ENCODE measurements at regions not wholly inside any gene's neighbourhood (a gene's known extent, or its start where the extent isn't known, plus 50 kb on each side); places are given as distances from the start of the nearest gene placed in this dataset.

DNA sequence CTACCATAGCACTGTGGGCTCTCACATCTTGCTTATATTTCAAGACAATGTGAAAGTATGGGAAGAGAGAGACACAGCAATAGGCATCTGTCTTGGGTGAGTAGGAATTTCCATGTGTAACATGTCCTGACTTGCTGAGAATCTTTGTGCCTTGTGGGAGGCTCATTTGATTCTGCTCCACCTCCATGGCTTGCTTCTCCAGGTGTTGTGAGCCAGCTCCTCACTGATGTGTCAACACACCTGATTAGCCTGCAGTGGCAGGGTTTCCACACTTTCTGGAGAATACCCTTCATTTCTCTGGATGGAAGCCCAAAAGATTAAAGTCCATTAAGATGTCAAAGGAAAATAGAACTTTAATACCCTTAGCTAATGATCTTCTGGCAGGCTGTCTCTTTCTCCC is 613.6 kb downstream of the ZNF608 start:
- Histone ChIP-seq H3K36me3 (no peaks in the 10 kb centered on the region), H3K9me3 (no peaks in the 10 kb centered on the region), H3K4me1 (peaks cover 0 to 5% (median 0%) of the 10 kb centered on the region in 3 donors), H3K27me3 (no peaks in the 10 kb centered on the region), H3K4me3 (no peak overlapping the region), H3K27ac (no peak overlapping the region)
- FAIRE-seq (no peak), DNase-seq (peak in 4 of 6 donors; percentile 31 to 42 (median 34)), ATAC-seq (peak; percentile 75 to 94 (median 87))
- TF ChIP-seq, protein P1, sequence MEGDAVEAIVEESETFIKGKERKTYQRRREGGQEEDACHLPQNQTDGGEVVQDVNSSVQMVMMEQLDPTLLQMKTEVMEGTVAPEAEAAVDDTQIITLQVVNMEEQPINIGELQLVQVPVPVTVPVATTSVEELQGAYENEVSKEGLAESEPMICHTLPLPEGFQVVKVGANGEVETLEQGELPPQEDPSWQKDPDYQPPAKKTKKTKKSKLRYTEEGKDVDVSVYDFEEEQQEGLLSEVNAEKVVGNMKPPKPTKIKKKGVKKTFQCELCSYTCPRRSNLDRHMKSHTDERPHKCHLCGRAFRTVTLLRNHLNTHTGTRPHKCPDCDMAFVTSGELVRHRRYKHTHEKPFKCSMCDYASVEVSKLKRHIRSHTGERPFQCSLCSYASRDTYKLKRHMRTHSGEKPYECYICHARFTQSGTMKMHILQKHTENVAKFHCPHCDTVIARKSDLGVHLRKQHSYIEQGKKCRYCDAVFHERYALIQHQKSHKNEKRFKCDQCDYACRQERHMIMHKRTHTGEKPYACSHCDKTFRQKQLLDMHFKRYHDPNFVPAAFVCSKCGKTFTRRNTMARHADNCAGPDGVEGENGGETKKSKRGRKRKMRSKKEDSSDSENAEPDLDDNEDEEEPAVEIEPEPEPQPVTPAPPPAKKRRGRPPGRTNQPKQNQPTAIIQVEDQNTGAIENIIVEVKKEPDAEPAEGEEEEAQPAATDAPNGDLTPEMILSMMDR (IDR thresholded peaks at IDR 0.05) = no peak
- intact Hi-C loops (cut with DNase I) = no loop called here

DNA sequence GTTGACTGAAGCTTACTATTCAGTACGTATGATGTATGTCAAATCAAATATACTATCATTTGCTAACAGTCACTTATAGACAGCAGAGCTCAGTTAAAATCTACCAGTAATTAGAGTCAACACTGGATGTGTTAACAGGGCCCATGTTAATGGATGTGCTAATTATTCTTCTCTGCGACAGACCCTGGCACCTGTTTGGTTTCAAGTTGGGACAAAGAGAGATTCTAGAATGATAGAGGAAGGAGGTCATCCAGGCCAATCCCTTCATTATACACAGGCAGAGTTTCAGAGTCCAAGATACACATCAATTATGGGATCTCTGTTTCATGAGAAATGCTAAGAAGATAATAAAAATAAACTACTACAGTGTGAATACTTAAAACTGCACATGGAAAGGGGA is 615.0 kb downstream of the ZNF608 start:
- H3K9me3 ChIP-seq = no peaks in the 10 kb centered on the region
- H3K36me3 ChIP-seq = no peaks in the 10 kb centered on the region
- WGBS, 2 donors = 85 to 89% methylated on average over 2 of the region's 2 CpGs
- H3K4me3 ChIP-seq = no peak overlapping the region
- intact Hi-C loops (cut with DNase I) = no loop called here
- H3K4me1 ChIP-seq = peaks cover 0 to 5% (median 0%) of the 10 kb centered on the region in 3 donors
- TF ChIP-seq, protein P1 (IDR thresholded peaks at IDR 0.05) = no peak
- FAIRE-seq (no peak), ATAC-seq (no peak), DNase-seq (no peak)
- no peaks in the 10 kb centered on the region for H3K27me3 ChIP-seq
- no peak overlapping the region for H3K27ac ChIP-seq

DNA sequence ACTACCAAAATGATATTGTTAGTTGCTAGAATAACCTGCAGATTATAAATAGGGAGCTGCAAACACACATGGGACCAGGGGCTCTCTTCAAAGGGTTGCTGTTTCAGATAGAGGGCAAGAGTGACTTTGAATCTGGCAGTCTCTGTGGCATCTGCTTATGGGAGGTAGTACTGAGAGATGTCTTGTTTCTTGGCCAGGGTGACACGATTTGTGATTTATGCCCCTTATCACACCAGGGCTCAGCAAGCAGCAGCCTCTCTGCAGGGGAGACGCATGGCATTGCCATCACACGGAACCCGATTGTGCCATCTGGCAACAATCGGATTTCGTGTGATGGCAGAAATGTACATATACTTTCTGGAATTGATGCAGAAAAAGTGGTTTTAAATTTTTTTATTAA is 615.6 kb downstream of the ZNF608 start:
- Histone ChIP-seq H3K36me3 (no peaks in the 10 kb centered on the region), H3K9me3 (no peaks in the 10 kb centered on the region), H3K27ac (no peak overlapping the region), H3K4me3 (no peak overlapping the region), H3K4me1 (peaks cover 0 to 5% (median 0%) of the 10 kb centered on the region in 3 donors), H3K27me3 (no peaks in the 10 kb centered on the region)
- no peak for ATAC-seq
- TF ChIP-seq, protein P1 (IDR thresholded peaks at IDR 0.05) = no peak
- intact Hi-C loops (cut with DNase I) = no loop called here
- DNase-seq = no peak
- 60 to 75% methylated on average over 6 of the region's 6 CpGs for WGBS, 2 donors
- no peak for FAIRE-seq

DNA sequence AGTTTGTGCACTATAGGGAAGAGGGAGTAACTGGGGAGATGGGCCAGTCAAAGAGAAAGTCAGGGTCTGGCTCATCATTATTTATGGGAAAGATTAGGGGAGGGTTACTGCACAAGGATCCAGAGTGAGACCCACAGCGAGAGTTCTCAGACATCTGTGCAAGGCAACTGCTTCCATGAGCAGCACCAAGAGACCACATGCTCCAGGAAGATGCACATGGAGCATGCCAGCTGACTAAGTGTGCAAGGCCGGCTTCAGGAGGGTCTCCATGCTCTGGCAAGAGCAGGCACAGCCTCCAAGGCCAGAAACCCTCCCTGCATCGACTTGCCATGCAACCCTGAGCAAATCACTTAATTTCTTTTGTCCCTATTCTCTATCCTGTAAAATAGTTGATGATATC is 616.9 kb downstream of the CSNK1G3 start:
- Histone ChIP-seq H3K27ac (no peak overlapping the region), H3K9me3 (no peaks in the 10 kb centered on the region), H3K27me3 (no peaks in the 10 kb centered on the region), H3K36me3 (no peaks in the 10 kb centered on the region), H3K4me1 (peaks cover 0 to 5% (median 0%) of the 10 kb centered on the region in 3 donors), H3K4me3 (no peak overlapping the region)
- intact Hi-C loops (cut with DNase I) = no loop called here
- TF ChIP-seq, protein P1 (IDR thresholded peaks at IDR 0.05) = no peak
- 88 to 96% methylated on average over 3 of the region's 3 CpGs for WGBS, 2 donors
- DNase-seq = peak in 1 of 6 donors; percentile 28
- ATAC-seq = no peak
- FAIRE-seq = no peak

DNA sequence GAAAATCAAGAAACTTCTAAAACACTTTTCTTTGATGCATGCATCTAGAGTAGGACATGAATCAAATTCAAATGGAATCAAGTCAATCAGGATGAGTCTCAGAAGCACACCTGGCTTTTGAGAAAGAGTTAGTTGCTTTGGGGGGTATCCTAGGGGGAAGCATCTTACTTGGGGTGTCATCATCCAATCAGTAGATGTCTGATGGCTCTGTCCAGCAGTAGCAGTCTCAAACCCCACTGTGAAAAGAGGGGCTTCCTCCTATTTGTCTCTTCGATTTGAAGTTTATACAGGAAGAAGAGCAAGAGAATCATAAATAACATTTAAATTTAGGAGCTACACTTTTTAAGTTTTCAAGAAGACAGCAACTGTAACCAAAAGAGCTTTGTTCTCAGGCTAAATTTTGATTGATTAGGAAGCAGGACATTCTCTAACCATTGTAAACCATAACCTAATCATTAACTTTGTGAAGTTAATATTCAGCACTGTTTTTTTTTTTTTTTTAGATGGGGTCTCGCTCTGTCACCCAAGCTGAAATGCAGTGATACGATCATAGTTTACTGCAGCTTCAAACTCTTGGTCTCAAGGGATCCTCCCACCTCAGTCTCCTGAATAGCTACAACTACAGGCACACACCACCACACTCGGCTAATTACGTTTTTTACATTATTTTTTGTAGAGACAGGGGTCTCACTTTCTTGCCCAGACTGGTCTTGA is 614.7 kb downstream of the CSNK1G3 start:
- FAIRE-seq = no peak
- WGBS, 2 donors = 75 to 76% methylated on average over 5 of the region's 5 CpGs
- TF ChIP-seq, protein P1 (IDR thresholded peaks at IDR 0.05) = no peak
- Histone ChIP-seq H3K27me3 (no peaks in the 10 kb centered on the region), H3K36me3 (no peaks in the 10 kb centered on the region), H3K4me3 (no peak overlapping the region), H3K9me3 (no peaks in the 10 kb centered on the region), H3K27ac (no peak overlapping the region), H3K4me1 (no peaks in the 10 kb centered on the region)
- no peak for ATAC-seq
- no peak for DNase-seq
- intact Hi-C loops (cut with DNase I) = no loop called here
